PC-3 (cell line): ENCODE measurements at regions not wholly inside any gene's neighbourhood (a gene's known extent, or its start where the extent isn't known, plus 50 kb on each side); places are given as distances from the start of the nearest gene placed in this dataset.
"Not testable (repeated sequence)": the region's sequence is repeated elsewhere in the genome, so short reads cannot be mapped to it uniquely, and the experiment has no call there.

ENCODE experiments used
- ATAC-seq: fragments of 200-7000 bp; cut with Tn5 transposase; 2 replicates; pipeline ENCODE4 v1.9.1; 2020; ENCODE audit warnings: mild to moderate bottlenecking, moderate library complexity
- BruUV-seq: library from RNA; stranded (reverse); fragments of 400-500 nt; replicated peaks from 2 replicates; lab custom pipeline; 2021; lab: Mats Ljungman, UMichigan
- CTCF ChIA-PET: fragments of 300-600 bp; sonication (Branson Sonifier 250); formaldehyde crosslinking; loops from one replicate; lab custom pipeline; 2022; ENCODE audit warnings: antibody characterized with exemption; lab: Charles Lee
- POLR2A ChIA-PET: fragments of 300-600 bp; sonication (Branson Sonifier 250); formaldehyde crosslinking; loops from one replicate; lab custom pipeline; 2022; ENCODE audit warnings: antibody characterized with exemption; ENCODE audit not compliant: unreplicated experiment; lab: Charles Lee
- DNase-seq: peaks from one replicate; pipeline ENCODE4 v3.0.0-alpha.2; 2015
- H2AFZ ChIP-seq: fragments of 300-600 bp; sonication (generic); 2 replicates; pipeline ENCODE4 v1.6.0; 2016; ENCODE audit warnings: antibody characterized with exemption, low read length
- H3F3A ChIP-seq: fragments of 300-600 bp; sonication (generic); one replicate; pipeline ENCODE4 v1.6.0; 2017; ENCODE audit warnings: antibody characterized with exemption, low read length, control low read depth, mild to moderate bottlenecking; ENCODE audit not compliant: unreplicated experiment
- H3K27ac ChIP-seq: fragments of 300-600 bp; sonication (generic); 2 replicates; pipeline ENCODE4 v1.5.1; 2016; ENCODE audit warnings: mild to moderate bottlenecking, low read length
- H3K27me3 ChIP-seq: fragments of 300-600 bp; sonication (generic); 2 replicates; pipeline ENCODE4 v1.6.1; 2016; ENCODE audit warnings: low read length, mixed read lengths
- H3K36me3 ChIP-seq: fragments of 300-600 bp; sonication (generic); 2 replicates; pipeline ENCODE4 v1.6.1; 2016; ENCODE audit warnings: low read depth, mixed run types, low read length, mixed read lengths
- H3K4me1 ChIP-seq: fragments of 300-600 bp; sonication (generic); 2 replicates; pipeline ENCODE4 v1.5.1; 2016; ENCODE audit warnings: low read length; ENCODE audit not compliant: insufficient read depth
- H3K4me2 ChIP-seq: fragments of 300-600 bp; sonication (generic); 2 replicates; pipeline ENCODE4 v1.6.0; 2016; ENCODE audit warnings: low read length
- H3K4me3 ChIP-seq: fragments of 300-600 bp; sonication (generic); 2 replicates; pipeline ENCODE4 v1.5.1; 2016; ENCODE audit warnings: mild to moderate bottlenecking, low read length, mixed read lengths
- H3K79me2 ChIP-seq: fragments of 300-600 bp; sonication (generic); 2 replicates; pipeline ENCODE4 v1.6.1; 2017; ENCODE audit warnings: low read length, mixed read lengths
- H3K9ac ChIP-seq: fragments of 300-600 bp; sonication (generic); 2 replicates; pipeline ENCODE4 v1.6.0; 2016; ENCODE audit warnings: mild to moderate bottlenecking, low read length
- H3K9me2 ChIP-seq: fragments of 300-600 bp; sonication (generic); replicated peaks from 2 replicates; pipeline ENCODE4 v1.6.1; 2016; ENCODE audit warnings: mixed run types, low read length, mixed read lengths
- H3K9me3 ChIP-seq: fragments of 300-600 bp; sonication (generic); 2 replicates; pipeline ENCODE4 v1.6.1; 2016; ENCODE audit warnings: low read length, mixed read lengths
- H4K20me1 ChIP-seq: fragments of 300-600 bp; sonication (generic); 2 replicates; pipeline ENCODE4 v1.6.1; 2016; ENCODE audit warnings: low read length, mixed read lengths
- CTCF ChIP-seq: fragments of 300-600 bp; sonication (generic); conservative IDR thresholded peaks from 2 replicates; pipeline ENCODE4 v1.5.1; 2017; ENCODE audit warnings: antibody characterized with exemption, low read depth, mild to moderate bottlenecking, low read length
- EZH2 ChIP-seq: fragments of 300-600 bp; sonication (generic); IDR thresholded peaks from one replicate; pipeline ENCODE4 v1.6.1; 2017; ENCODE audit warnings: antibody characterized with exemption, mild to moderate bottlenecking, low read length; ENCODE audit not compliant: unreplicated experiment
- EZH2phosphoT487 ChIP-seq: fragments of 300-600 bp; sonication (generic); IDR thresholded peaks from 2 replicates; pipeline ENCODE4 v1.6.1; 2018; ENCODE audit warnings: mild to moderate bottlenecking, antibody characterized with exemption, low read length, borderline replicate concordance
- intact Hi-C: fragments of 100-400 bp; cut with micrococcal nuclease; formaldehyde crosslinking; loops from 2 replicates; pipeline ENCODE4 v1.9.0; 2023

- ChIA-PET POLR2A (no interaction called here), CTCF (no interaction called here)
- no peaks in the 10 kb centered on the region for H3K4me1 ChIP-seq
- H3K79me2 ChIP-seq: no peaks in the 10 kb centered on the region
- no peaks in the 10 kb centered on the region for H3F3A ChIP-seq
- ATAC-seq: no peak
- DNase-seq: no peak
- no peak overlapping the region for H3K4me2 ChIP-seq
- TF ChIP-seq EZH2 (no peak), CTCF (no peak), EZH2phosphoT487 (no peak)
- no peaks in the 10 kb centered on the region for H3K9me2 ChIP-seq
- 0 out of 2 replicates have a peak, but pooled peaks cover 7% of the 10 kb centered on the region for H3K9me3 ChIP-seq
- no peak overlapping the region for H2AFZ ChIP-seq
- no peaks in the 10 kb centered on the region for H4K20me1 ChIP-seq
- no TSS peak for BruUV-seq
- peaks cover 15% of the 10 kb centered on the region; the same call in 1 of the 2 replicates for H3K27me3 ChIP-seq
- intact Hi-C loops: no loop called here
- no peak overlapping the region for H3K27ac ChIP-seq
- H3K36me3 ChIP-seq: no peaks in the 10 kb centered on the region
- no peak overlapping the region for H3K9ac ChIP-seq
- H3K4me3 ChIP-seq: no peak overlapping the region
Measured at GRCh38 chr5:112512901-112513300, 93.8 kb upstream of the EPB41L4A start.

GRCh38 chr5:112514111-112514510, 95.0 kb upstream of the EPB41L4A start:
- ChIA-PET CTCF (no interaction called here), POLR2A (no interaction called here)
- intact Hi-C loops: no loop called here
- no peak overlapping the region for H3K4me3 ChIP-seq
- no peaks in the 10 kb centered on the region for H3K9me2 ChIP-seq
- ATAC-seq (no peak), DNase-seq (no peak)
- BruUV-seq: no TSS peak
- H3K27me3 ChIP-seq: peaks cover 15% of the 10 kb centered on the region; the same call in 1 of the 2 replicates
- H3K4me2 ChIP-seq: no peak overlapping the region
- H3K9ac ChIP-seq: no peak overlapping the region
- no peak overlapping the region for H3K27ac ChIP-seq
- H3K4me1 ChIP-seq: no peaks in the 10 kb centered on the region
- H3K36me3 ChIP-seq: no peaks in the 10 kb centered on the region
- no peaks in the 10 kb centered on the region for H4K20me1 ChIP-seq
- TF ChIP-seq EZH2phosphoT487 (no peak), CTCF (no peak), EZH2 (no peak)
- no peak overlapping the region for H2AFZ ChIP-seq
- H3K79me2 ChIP-seq: no peaks in the 10 kb centered on the region
- H3K9me3 ChIP-seq: 0 out of 2 replicates have a peak, but pooled peaks cover 7% of the 10 kb centered on the region
- H3F3A ChIP-seq: no peaks in the 10 kb centered on the region

GRCh38 chr5:112520474-112520873, 101.4 kb upstream of the EPB41L4A start:
- CTCF ChIA-PET, H3K4me2 ChIP-seq, H3K79me2 ChIP-seq, H3F3A ChIP-seq, H3K9me2 ChIP-seq, intact Hi-C loops, BruUV-seq, H3K36me3 ChIP-seq, H3K4me1 ChIP-seq, DNase-seq, H4K20me1 ChIP-seq, POLR2A ChIA-PET, H3K27ac ChIP-seq, H2AFZ ChIP-seq, H3K27me3 ChIP-seq, ATAC-seq, H3K9me3 ChIP-seq, H3K4me3 ChIP-seq, H3K9ac ChIP-seq: not testable (repeated sequence)

- POLR2A ChIA-PET, H3K4me1 ChIP-seq, H4K20me1 ChIP-seq, H3K9me2 ChIP-seq, H3F3A ChIP-seq, H3K79me2 ChIP-seq, ATAC-seq, H3K27ac ChIP-seq, H2AFZ ChIP-seq, H3K36me3 ChIP-seq, DNase-seq, H3K4me3 ChIP-seq, H3K9ac ChIP-seq, CTCF ChIA-PET, BruUV-seq, H3K9me3 ChIP-seq, intact Hi-C loops, H3K4me2 ChIP-seq, H3K27me3 ChIP-seq: not testable (repeated sequence)
Measured at GRCh38 chr5:112522891-112523673, 104.0 kb upstream of the EPB41L4A start.

- ATAC-seq, H3F3A ChIP-seq, H3K36me3 ChIP-seq, H3K27me3 ChIP-seq, H3K9ac ChIP-seq, H3K4me2 ChIP-seq, H2AFZ ChIP-seq, DNase-seq, H3K79me2 ChIP-seq, BruUV-seq, H3K9me3 ChIP-seq, H3K9me2 ChIP-seq, H3K4me3 ChIP-seq, intact Hi-C loops, CTCF ChIA-PET, H3K4me1 ChIP-seq, H4K20me1 ChIP-seq, H3K27ac ChIP-seq, POLR2A ChIA-PET: not testable (repeated sequence)
Measured at GRCh38 chr5:112523674-112524263, 104.7 kb upstream of the EPB41L4A start.
